Hepatocyte (in vitro differentiated cells): ENCODE measurements at regions not wholly inside any gene's neighbourhood (a gene's known extent, or its start where the extent isn't known, plus 50 kb on each side); places are given as distances from the start of the nearest gene placed in this dataset.

Source experiments
- CTCF ChIP-seq: fragments of 200-600 bp; sonication (generic); IDR thresholded peaks from 2 replicates; pipeline ENCODE4 v1.5.1; 2016; ENCODE audit warnings: antibody characterized with exemption, mild to moderate bottlenecking; ENCODE audit not compliant: poor library complexity
- EZH2 ChIP-seq: fragments of 200-600 bp; sonication (generic); IDR thresholded peaks from 2 replicates; pipeline ENCODE4 v1.6.1; 2016; ENCODE audit warnings: antibody characterized with exemption, mild to moderate bottlenecking, borderline replicate concordance

DNA sequence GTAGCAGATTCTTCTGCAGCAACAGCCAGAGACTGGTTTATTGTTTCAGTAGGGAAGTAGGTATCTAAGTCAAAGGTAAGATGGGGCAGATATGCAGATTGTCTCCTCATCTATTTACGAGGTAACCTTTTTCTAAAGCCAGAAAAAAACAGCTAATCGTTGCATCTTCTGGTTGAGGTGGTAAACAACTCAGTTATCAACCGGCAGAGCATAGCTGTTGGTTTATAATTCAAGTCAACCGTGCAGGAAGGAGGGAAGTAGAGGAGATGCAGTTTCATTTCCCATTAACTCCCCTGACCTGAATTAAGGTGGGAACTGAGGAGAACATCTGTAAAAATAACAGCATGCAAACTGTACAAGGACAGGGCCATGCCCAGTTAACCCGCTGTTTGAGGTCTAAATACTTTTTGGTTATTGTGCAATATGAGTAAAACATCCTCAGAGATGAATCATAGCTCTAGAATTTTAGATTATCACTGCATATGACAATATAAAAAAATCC, 156.5 kb upstream of the ITGB1 start:
- TF ChIP-seq CTCF (no peak), EZH2 (no peak)
